GM18868 (cell line): ENCODE measurements at regions not wholly inside any gene's neighbourhood (a gene's known extent, or its start where the extent isn't known, plus 50 kb on each side); places are given as distances from the start of the nearest gene placed in this dataset.

Experiments
- ATAC-seq: cut with Tn5 transposase; IDR thresholded peaks from one replicate; pipeline ENCODE4 v1.9.1; 2021; ENCODE audit warnings: mild to moderate bottlenecking, moderate library complexity; ENCODE audit not compliant: unreplicated experiment

- no peak for ATAC-seq
Observed at GRCh38 chr14:29446971-29447370, 480.7 kb downstream of the PRKD1 start.

- no peak for ATAC-seq
Observed at GRCh38 chr14:29451941-29452340, 475.7 kb downstream of the PRKD1 start.

GRCh38 chr14:29453045-29453444 lies 474.6 kb downstream of the PRKD1 start:
- ATAC-seq = no peak

GRCh38 chr14:29454026-29454693 lies 473.5 kb downstream of the PRKD1 start:
- no peak for ATAC-seq

- ATAC-seq = no peak
Observed at GRCh38 chr14:29458547-29458946, 469.1 kb downstream of the PRKD1 start.

GRCh38 chr14:29459531-29459930 lies 468.1 kb downstream of the PRKD1 start:
- ATAC-seq = no peak

- ATAC-seq = no peak
Observed at GRCh38 chr14:29459969-29460560, 467.6 kb downstream of the PRKD1 start.

- no peak for ATAC-seq
Observed at GRCh38 chr14:29461101-29461500, 466.5 kb downstream of the PRKD1 start.

GRCh38 chr14:29461506-29461905 lies 466.1 kb downstream of the PRKD1 start:
- no peak for ATAC-seq

- ATAC-seq = no peak
Observed at GRCh38 chr14:29462321-29462720, 465.3 kb downstream of the PRKD1 start.

GRCh38 chr14:29462772-29463171 lies 464.9 kb downstream of the PRKD1 start:
- ATAC-seq = no peak

- no peak for ATAC-seq
Observed at GRCh38 chr14:29463727-29464395, 463.8 kb downstream of the PRKD1 start.

GRCh38 chr14:29465095-29465494 lies 462.6 kb downstream of the PRKD1 start:
- no peak for ATAC-seq

- no peak for ATAC-seq
Observed at GRCh38 chr14:29475641-29476040, 452.0 kb downstream of the PRKD1 start.

- ATAC-seq = no peak
Observed at GRCh38 chr14:29486132-29486531, 441.5 kb downstream of the PRKD1 start.

GRCh38 chr14:29489911-29490425 lies 437.7 kb downstream of the PRKD1 start:
- ATAC-seq = no peak

- no peak for ATAC-seq
Observed at GRCh38 chr14:29493849-29494248, 433.8 kb downstream of the PRKD1 start.

- no peak for ATAC-seq
Observed at GRCh38 chr14:29494312-29494711, 433.3 kb downstream of the PRKD1 start.

- ATAC-seq = no peak
Observed at GRCh38 chr14:29503903-29504302, 423.7 kb downstream of the PRKD1 start.

- no peak for ATAC-seq
Observed at GRCh38 chr14:29518335-29518734, 409.3 kb downstream of the PRKD1 start.

- no peak for ATAC-seq
Observed at GRCh38 chr14:29521526-29522137, 406.0 kb downstream of the PRKD1 start.
